Liver (tissue), 8 donors: ENCODE measurements at regions not wholly inside any gene's neighbourhood (a gene's known extent, or its start where the extent isn't known, plus 50 kb on each side); places are given as distances from the start of the nearest gene placed in this dataset.

Experiments
- DNase-seq: peaks from one replicate; pipeline ENCODE4 v3.0.0-alpha.2; 2017; ENCODE audit warnings: low spot score
- H3K27ac ChIP-seq, 2 donors: one replicate each; pipeline ENCODE4 v1.7.0; 2013; ENCODE audit warnings: inconsistent platforms in 2 of 2, low read length in 2 of 2, control low read depth in 1 of 2, low read depth in 1 of 2, mild to moderate bottlenecking in 1 of 2
- H3K27me3 ChIP-seq, 4 donors: one replicate each; pipeline versions ENCODE4 v1.6.1 to v1.7.0; 2013; ENCODE audit warnings: low read length in 3 of 4, inconsistent platforms in 1 of 4, mild to moderate bottlenecking in 1 of 4, moderate library complexity in 1 of 4; ENCODE audit not compliant: control insufficient read depth in 4 of 4, insufficient read depth in 4 of 4
- H3K36me3 ChIP-seq, 4 donors: one replicate each; pipeline versions ENCODE4 v1.6.1 to v1.7.0; 2013; ENCODE audit warnings: low read length in 3 of 4, mild to moderate bottlenecking in 3 of 4, low read depth in 1 of 4, moderate library complexity in 1 of 4; ENCODE audit not compliant: control insufficient read depth in 4 of 4, insufficient read depth in 3 of 4
- H3K4me1 ChIP-seq, 4 donors: one replicate each; pipeline versions ENCODE4 v1.6.1 to v1.7.0; 2013; ENCODE audit warnings: low read length in 3 of 4, mild to moderate bottlenecking in 3 of 4, moderate library complexity in 1 of 4; ENCODE audit not compliant: control insufficient read depth in 4 of 4, insufficient read depth in 4 of 4
- H3K4me3 ChIP-seq, 3 donors: one replicate each; pipeline versions ENCODE4 v1.6.1 to v1.7.0; 2013; ENCODE audit warnings: low read length in 3 of 3, control low read depth in 1 of 3, low read depth in 1 of 3, mild to moderate bottlenecking in 1 of 3
- H3K9ac ChIP-seq, 2 donors: one replicate each; pipeline ENCODE4 v1.7.0; 2013; ENCODE audit warnings: low read length in 2 of 2, mild to moderate bottlenecking in 2 of 2, moderate library complexity in 2 of 2, control low read depth in 1 of 2, low read depth in 1 of 2
- H3K9me3 ChIP-seq, 4 donors: one replicate each; pipeline versions ENCODE4 v1.6.1 to v1.7.0; 2013; ENCODE audit warnings: low read length in 3 of 4; ENCODE audit not compliant: control insufficient read depth in 4 of 4
- FOXA2 ChIP-seq: IDR thresholded peaks from 2 replicates; pipeline ENCODE4 v1.6.1; 2016; ENCODE audit warnings: antibody characterized with exemption
- GABPA ChIP-seq, 2 donors: IDR thresholded peaks in 1 of 2; conservative IDR thresholded peaks in 1 of 2; 2 replicates each; pipeline ENCODE4 v1.6.1; 2016; ENCODE audit warnings: antibody characterized with exemption in 2 of 2, mild to moderate bottlenecking in 1 of 2, moderate library complexity in 1 of 2
- JUND ChIP-seq, 2 donors: IDR thresholded peaks; 2 replicates each; pipeline ENCODE4 v1.6.1; 2016; ENCODE audit warnings: antibody characterized with exemption in 2 of 2
- RAD21 ChIP-seq, 2 donors: IDR thresholded peaks; 2 replicates each; pipeline ENCODE4 v1.6.1; 2016; ENCODE audit warnings: antibody characterized with exemption in 2 of 2, mild to moderate bottlenecking in 2 of 2
- RXRA ChIP-seq, 2 donors: IDR thresholded peaks; 2 replicates each; pipeline ENCODE4 v1.6.1; 2017 to 2018; ENCODE audit warnings: antibody characterized with exemption in 2 of 2, mild to moderate bottlenecking in 1 of 2
- SP1 ChIP-seq: IDR thresholded peaks from 2 replicates; pipeline ENCODE4 v1.6.1; 2018; ENCODE audit warnings: antibody characterized with exemption, mild to moderate bottlenecking
- TAF1 ChIP-seq: conservative IDR thresholded peaks from 2 replicates; pipeline ENCODE4 v1.6.1; 2016; ENCODE audit warnings: antibody characterized with exemption, mild to moderate bottlenecking
- YY1 ChIP-seq: IDR thresholded peaks from 2 replicates; pipeline ENCODE4 v1.6.1; 2016; ENCODE audit warnings: antibody characterized with exemption, mild to moderate bottlenecking
- WGBS: extraction: QIAGEN DNeasy Blood & Tissue Kit; methylation state at CpG from one replicate; pipeline ENCODE4 v1.1.7; 2013; 5-methylcytosine and 5-hydroxymethylcytosine counted together
- TF ChIP-seq, protein P1 (sequence below): fragments of 150-350 bp; IDR thresholded peaks from 2 replicates; pipeline ENCODE4 v1.5.1; 2017; ENCODE audit warnings: improper control_type of control experiment, low read depth, low read length; ENCODE audit not compliant: missing input control
- TF ChIP-seq, protein P2 (sequence below): IDR thresholded peaks from 2 replicates; pipeline ENCODE4 v1.6.1; 2016; ENCODE audit warnings: antibody characterized with exemption
- TF ChIP-seq, protein P3 (sequence below): IDR thresholded peaks from 2 replicates; pipeline ENCODE4 v1.6.1; 2016; ENCODE audit warnings: antibody characterized with exemption
- donor health status: healthy.
- donor health status: healthy.
- donor health status: healthy.
- donor health status: healthy.
- donor health status: healthy.

DNA sequence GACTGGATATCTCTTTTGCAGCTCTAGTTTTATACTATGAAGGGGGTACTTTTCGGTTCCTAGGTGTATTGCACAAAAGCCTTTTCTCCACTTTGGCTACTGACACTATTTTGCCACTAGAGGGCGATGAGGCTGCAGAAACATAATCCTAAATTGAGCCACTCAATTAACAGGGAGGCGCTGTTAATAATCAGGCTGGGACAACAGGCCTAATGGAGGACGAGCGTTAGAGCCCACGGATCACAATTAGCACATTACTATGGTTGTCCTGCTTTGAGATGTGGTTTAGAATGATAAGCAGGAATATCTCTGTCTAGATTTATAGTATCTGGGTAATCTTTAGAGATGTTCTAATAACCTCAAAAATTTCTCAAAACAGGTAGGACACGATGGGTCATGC lies 62.2 kb upstream of the PMAIP1 start:
- Histone ChIP-seq H3K9ac (no peak overlapping the region), H3K27ac (no peak overlapping the region), H3K4me3 (no peak overlapping the region), H3K36me3 (no peaks in the 10 kb centered on the region), H3K9me3 (no peaks in the 10 kb centered on the region), H3K4me1 (no peaks in the 10 kb centered on the region), H3K27me3 (peaks cover 0 to 4% (median 0%) of the 10 kb centered on the region in 4 donors)
- 15% methylated on average over 7 of the region's 7 CpGs for WGBS
- DNase-seq, result peak; percentile 43
- TF ChIP-seq JUND (IDR thresholded peaks at IDR 0.05), result no peak
- TF ChIP-seq RAD21 (IDR thresholded peaks at IDR 0.05), result peak; percentile 87 to 92
- TF ChIP-seq, protein P1, sequence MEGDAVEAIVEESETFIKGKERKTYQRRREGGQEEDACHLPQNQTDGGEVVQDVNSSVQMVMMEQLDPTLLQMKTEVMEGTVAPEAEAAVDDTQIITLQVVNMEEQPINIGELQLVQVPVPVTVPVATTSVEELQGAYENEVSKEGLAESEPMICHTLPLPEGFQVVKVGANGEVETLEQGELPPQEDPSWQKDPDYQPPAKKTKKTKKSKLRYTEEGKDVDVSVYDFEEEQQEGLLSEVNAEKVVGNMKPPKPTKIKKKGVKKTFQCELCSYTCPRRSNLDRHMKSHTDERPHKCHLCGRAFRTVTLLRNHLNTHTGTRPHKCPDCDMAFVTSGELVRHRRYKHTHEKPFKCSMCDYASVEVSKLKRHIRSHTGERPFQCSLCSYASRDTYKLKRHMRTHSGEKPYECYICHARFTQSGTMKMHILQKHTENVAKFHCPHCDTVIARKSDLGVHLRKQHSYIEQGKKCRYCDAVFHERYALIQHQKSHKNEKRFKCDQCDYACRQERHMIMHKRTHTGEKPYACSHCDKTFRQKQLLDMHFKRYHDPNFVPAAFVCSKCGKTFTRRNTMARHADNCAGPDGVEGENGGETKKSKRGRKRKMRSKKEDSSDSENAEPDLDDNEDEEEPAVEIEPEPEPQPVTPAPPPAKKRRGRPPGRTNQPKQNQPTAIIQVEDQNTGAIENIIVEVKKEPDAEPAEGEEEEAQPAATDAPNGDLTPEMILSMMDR, result peak; percentile 88

DNA sequence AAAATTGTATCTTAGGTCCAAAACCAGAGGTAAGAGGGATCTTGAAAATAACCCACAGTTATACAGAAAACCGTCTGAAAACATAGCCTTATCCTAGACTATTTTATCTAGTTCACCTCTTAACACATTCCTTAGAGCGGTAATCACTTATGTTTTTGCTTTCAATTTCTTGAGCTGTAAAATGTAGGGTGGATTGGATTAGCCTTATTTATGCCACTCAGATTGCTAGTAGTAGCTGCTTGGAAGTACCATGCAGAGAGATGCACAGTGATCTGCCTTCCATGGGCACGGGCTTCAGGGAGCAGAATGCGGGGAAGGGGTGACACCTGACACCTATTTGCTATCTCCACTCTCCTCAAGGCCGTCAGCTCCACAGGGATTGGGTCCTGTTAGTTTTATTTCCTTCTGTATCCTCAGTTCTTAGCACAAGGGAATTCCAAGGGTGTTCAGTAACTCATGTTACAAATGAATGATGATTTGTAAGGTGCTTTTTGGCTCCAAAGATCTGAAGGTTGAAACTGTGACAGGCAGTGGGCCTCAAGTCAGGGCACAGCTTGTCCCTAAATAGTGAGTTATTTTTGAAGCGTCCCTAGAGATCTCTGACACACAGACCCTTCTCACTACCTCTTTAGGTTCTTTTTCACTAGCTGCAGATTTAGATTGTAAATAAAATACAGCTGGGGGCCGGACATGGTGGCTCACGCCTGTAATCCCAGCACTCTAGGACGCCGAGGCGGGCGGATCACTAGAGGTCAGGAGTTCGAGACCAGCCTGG lies 64.0 kb upstream of the PMAIP1 start:
- no peak for TF ChIP-seq SP1
- TF ChIP-seq YY1, result no peak
- TF ChIP-seq RXRA (IDR thresholded peaks at IDR 0.05), result no peak
- TF ChIP-seq GABPA (IDR thresholded peaks at IDR 0.05 in 1 of 2, conservative IDR thresholded peaks at IDR 0.05 in 1 of 2), result no peak
- no peak for TF ChIP-seq JUND (IDR thresholded peaks at IDR 0.05)
- TF ChIP-seq, protein P1, result no peak
- TF ChIP-seq, protein P2, sequence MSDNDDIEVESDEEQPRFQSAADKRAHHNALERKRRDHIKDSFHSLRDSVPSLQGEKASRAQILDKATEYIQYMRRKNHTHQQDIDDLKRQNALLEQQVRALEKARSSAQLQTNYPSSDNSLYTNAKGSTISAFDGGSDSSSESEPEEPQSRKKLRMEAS, result no peak
- no peak for TF ChIP-seq TAF1
- Histone ChIP-seq H3K9me3 (no peaks in the 10 kb centered on the region), H3K27ac (no peak overlapping the region), H3K4me1 (no peaks in the 10 kb centered on the region), H3K9ac (no peak overlapping the region), H3K4me3 (no peak overlapping the region), H3K27me3 (peaks cover 0 to 4% (median 0%) of the 10 kb centered on the region in 4 donors), H3K36me3 (no peaks in the 10 kb centered on the region)
- DNase-seq, result no peak
- WGBS, result 70% methylated on average over 13 of the region's 13 CpGs

DNA sequence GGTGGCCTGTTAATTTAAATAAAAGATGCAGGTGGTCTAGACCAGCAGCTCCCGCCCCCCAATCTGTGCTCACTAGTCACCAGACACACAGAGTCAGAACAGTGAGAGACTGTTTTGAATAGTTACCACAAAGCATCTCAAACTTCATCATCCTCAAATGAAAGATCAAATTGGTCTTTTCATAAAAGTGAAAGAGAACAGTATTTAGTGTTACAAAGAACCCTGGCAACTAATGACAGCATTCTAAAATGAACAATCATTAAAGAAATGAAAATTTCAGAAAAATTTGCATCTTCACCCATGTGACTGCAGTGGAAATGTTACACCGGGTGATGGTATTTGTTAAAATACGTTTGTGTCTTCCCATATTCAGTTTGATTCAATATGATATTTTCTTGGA lies 65.5 kb upstream of the PMAIP1 start:
- Histone ChIP-seq H3K9me3 (no peaks in the 10 kb centered on the region), H3K4me1 (no peaks in the 10 kb centered on the region), H3K36me3 (no peaks in the 10 kb centered on the region), H3K27me3 (peaks cover 0 to 4% (median 0%) of the 10 kb centered on the region in 4 donors), H3K4me3 (no peak overlapping the region), H3K27ac (no peak overlapping the region), H3K9ac (no peak overlapping the region)
- 56% methylated on average over 3 of the region's 3 CpGs for WGBS
- no peak for DNase-seq
- TF ChIP-seq YY1, result no peak
- TF ChIP-seq, protein P2, result no peak
- no peak for TF ChIP-seq RXRA (IDR thresholded peaks at IDR 0.05)
- TF ChIP-seq TAF1, result no peak
- TF ChIP-seq, protein P1, result no peak
- TF ChIP-seq SP1, result no peak
- no peak for TF ChIP-seq FOXA2
- TF ChIP-seq GABPA (IDR thresholded peaks at IDR 0.05 in 1 of 2, conservative IDR thresholded peaks at IDR 0.05 in 1 of 2), result no peak
- TF ChIP-seq, protein P3, sequence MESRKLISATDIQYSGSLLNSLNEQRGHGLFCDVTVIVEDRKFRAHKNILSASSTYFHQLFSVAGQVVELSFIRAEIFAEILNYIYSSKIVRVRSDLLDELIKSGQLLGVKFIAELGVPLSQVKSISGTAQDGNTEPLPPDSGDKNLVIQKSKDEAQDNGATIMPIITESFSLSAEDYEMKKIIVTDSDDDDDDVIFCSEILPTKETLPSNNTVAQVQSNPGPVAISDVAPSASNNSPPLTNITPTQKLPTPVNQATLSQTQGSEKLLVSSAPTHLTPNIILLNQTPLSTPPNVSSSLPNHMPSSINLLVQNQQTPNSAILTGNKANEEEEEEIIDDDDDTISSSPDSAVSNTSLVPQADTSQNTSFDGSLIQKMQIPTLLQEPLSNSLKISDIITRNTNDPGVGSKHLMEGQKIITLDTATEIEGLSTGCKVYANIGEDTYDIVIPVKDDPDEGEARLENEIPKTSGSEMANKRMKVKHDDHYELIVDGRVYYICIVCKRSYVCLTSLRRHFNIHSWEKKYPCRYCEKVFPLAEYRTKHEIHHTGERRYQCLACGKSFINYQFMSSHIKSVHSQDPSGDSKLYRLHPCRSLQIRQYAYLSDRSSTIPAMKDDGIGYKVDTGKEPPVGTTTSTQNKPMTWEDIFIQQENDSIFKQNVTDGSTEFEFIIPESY, result no peak
- TF ChIP-seq JUND (IDR thresholded peaks at IDR 0.05), result no peak
